ENCODE measurements at regions not wholly inside any gene's neighbourhood (a gene's known extent, or its start where the extent isn't known, plus 50 kb on each side); places are given as distances from the start of the nearest gene placed in this dataset.

GRCh38 chr13:62158520-62158919, 742.9 kb upstream of the PCDH20 start:
- TF ChIP-seq EZH2 (optimal IDR thresholded peaks at IDR 0.05; ENCODE audit: low read depth, low read length), result no peak
- TF ChIP-seq CTCF (IDR thresholded peaks at IDR 0.05; ENCODE audit: low read length), result no peak
- TF ChIP-seq EZH2phosphoT487 (IDR thresholded peaks at IDR 0.05; ENCODE audit: low read length), result no peak

Measured in MM.1S (cell line).